HEK293T (cell line): ENCODE measurements at regions not wholly inside any gene's neighbourhood (a gene's known extent, or its start where the extent isn't known, plus 50 kb on each side); places are given as distances from the start of the nearest gene placed in this dataset.
"Not testable (repeated sequence)": the region's sequence is repeated elsewhere in the genome, so short reads cannot be mapped to it uniquely, and the experiment has no call there.

Experiments used
- CTCF ChIA-PET: fragments of 350-600 bp; formaldehyde crosslinking; extraction: SDS; loops from one replicate; lab custom pipeline; 2021; ENCODE audit warnings: antibody characterized with exemption, inconsistent platforms; lab: Yijun Ruan, JAX
- POLR2A ChIA-PET: fragments of 350-600 bp; formaldehyde crosslinking; extraction: SDS; loops from one replicate; lab custom pipeline; 2020; ENCODE audit warnings: antibody characterized with exemption, inconsistent platforms; lab: Yijun Ruan, JAX
- DNase-seq: peaks from one replicate; pipeline ENCODE4 v3.0.0; 2012; ENCODE audit warnings: mixed read lengths; ENCODE audit errors: extremely low spot score
- ARNT ChIP-seq: fragments of 450-650 bp; IDR thresholded peaks from 2 replicates; pipeline ENCODE4 v1.6.1; 2017; ENCODE audit warnings: mild to moderate bottlenecking
- BHLHE40 ChIP-seq: fragments of 450-650 bp; IDR thresholded peaks from 2 replicates; pipeline ENCODE4 v1.6.1; 2016; ENCODE audit warnings: mild to moderate bottlenecking, moderate library complexity, borderline replicate concordance
- CTBP1 ChIP-seq: fragments of 450-650 bp; IDR thresholded peaks from 2 replicates; pipeline ENCODE4 v1.6.1; 2016; ENCODE audit warnings: borderline replicate concordance
- ELF4 ChIP-seq: fragments of 450-650 bp; IDR thresholded peaks from 2 replicates; pipeline ENCODE4 v1.6.1; 2017; ENCODE audit warnings: antibody characterized with exemption
- FOXA1 ChIP-seq: fragments of 450-650 bp; IDR thresholded peaks from 2 replicates; pipeline ENCODE4 v1.6.1; 2016; ENCODE audit warnings: mild to moderate bottlenecking
- FOXK2 ChIP-seq: fragments of 450-650 bp; IDR thresholded peaks from 2 replicates; pipeline ENCODE4 v1.6.1; 2016; ENCODE audit warnings: mild to moderate bottlenecking
- FOXM1 ChIP-seq: fragments of 450-650 bp; IDR thresholded peaks from 2 replicates; pipeline ENCODE4 v1.6.1; 2017; ENCODE audit warnings: mild to moderate bottlenecking, borderline replicate concordance
- HDGF ChIP-seq: fragments of 450-650 bp; IDR thresholded peaks from 2 replicates; pipeline ENCODE4 v1.6.1; 2017; ENCODE audit warnings: antibody characterized with exemption, borderline replicate concordance
- L3MBTL2 ChIP-seq: fragments of 450-650 bp; conservative IDR thresholded peaks from 2 replicates; pipeline ENCODE4 v1.6.1; 2016; ENCODE audit warnings: mild to moderate bottlenecking
- LEF1 ChIP-seq: fragments of 450-650 bp; IDR thresholded peaks from 2 replicates; pipeline ENCODE4 v1.6.1; 2017; ENCODE audit warnings: mild to moderate bottlenecking, borderline replicate concordance
- NFRKB ChIP-seq: fragments of 450-650 bp; IDR thresholded peaks from 2 replicates; pipeline ENCODE4 v1.6.1; 2016; ENCODE audit warnings: mild to moderate bottlenecking, moderate library complexity
- SP1 ChIP-seq: fragments of 450-650 bp; IDR thresholded peaks from 2 replicates; pipeline ENCODE4 v1.6.1; 2017
- SUZ12 ChIP-seq: fragments of 450-650 bp; IDR thresholded peaks from 2 replicates; pipeline ENCODE4 v1.6.1; 2016; ENCODE audit warnings: mild to moderate bottlenecking
- TARDBP ChIP-seq: fragments of 450-650 bp; IDR thresholded peaks from 2 replicates; pipeline ENCODE4 v1.6.1; 2016
- ZNF384 ChIP-seq: fragments of 450-650 bp; IDR thresholded peaks from 2 replicates; pipeline ENCODE4 v1.6.1; 2016
- TF ChIP-seq, protein P1 (sequence below): fragments of 450-650 bp; IDR thresholded peaks from 2 replicates; pipeline ENCODE4 v1.6.1; 2016

DNA sequence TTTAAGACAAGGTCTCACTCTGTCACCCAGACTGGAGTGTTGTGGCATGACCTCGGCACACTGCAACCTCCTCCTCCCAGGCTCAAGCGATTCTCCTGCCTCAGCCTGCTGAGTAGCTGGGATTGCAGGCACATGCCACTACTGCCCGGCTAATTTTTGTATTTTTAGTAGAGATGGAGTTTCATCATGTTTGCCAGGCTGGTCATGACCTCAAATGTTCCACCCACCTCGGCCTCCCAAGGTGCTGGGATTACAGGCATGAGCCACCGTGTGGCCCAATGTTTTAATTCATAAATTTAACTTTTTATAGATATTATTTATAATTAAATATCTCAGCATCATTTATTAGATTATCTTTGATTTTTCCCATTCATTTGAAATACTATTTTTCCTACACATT is 658.0 kb upstream of the NRG3 start:
- no peak for DNase-seq
- ChIA-PET POLR2A (no interaction called here), CTCF (no interaction called here)
- TF ChIP-seq ZNF384 (no peak), NFRKB (no peak), TARDBP (no peak), ARNT (no peak), ELF4 (no peak), L3MBTL2 (no peak), HDGF (no peak), FOXA1 (no peak), FOXK2 (no peak), BHLHE40 (no peak), CTBP1 (no peak), SUZ12 (no peak)
- TF ChIP-seq, protein P1, sequence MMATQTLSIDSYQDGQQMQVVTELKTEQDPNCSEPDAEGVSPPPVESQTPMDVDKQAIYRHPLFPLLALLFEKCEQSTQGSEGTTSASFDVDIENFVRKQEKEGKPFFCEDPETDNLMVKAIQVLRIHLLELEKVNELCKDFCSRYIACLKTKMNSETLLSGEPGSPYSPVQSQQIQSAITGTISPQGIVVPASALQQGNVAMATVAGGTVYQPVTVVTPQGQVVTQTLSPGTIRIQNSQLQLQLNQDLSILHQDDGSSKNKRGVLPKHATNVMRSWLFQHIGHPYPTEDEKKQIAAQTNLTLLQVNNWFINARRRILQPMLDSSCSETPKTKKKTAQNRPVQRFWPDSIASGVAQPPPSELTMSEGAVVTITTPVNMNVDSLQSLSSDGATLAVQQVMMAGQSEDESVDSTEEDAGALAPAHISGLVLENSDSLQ = no peak

DNA sequence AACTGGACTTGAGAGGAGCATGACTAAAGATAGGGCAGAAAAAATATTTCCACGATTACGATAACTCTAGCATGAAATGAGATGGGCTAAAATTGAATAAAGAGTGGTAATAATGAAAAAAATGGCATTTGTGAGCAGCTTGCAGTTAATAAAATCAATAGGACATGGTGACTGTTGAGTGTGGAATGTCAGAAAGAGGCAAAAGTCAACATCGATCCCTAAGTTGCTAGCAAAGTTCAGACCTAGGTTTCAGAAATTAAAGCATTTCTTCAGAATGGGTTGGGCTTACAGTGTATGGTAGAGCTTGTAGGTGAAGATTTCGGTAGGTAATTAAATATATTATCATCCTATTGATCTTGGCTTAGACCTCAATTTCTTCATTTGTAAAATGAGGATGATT is 656.7 kb upstream of the NRG3 start:
- ChIA-PET CTCF (no interaction called here), POLR2A (no interaction called here)
- DNase-seq = no peak
- TF ChIP-seq FOXM1 (no peak), LEF1 (no peak), FOXA1 (no peak), SP1 (no peak)

DNA sequence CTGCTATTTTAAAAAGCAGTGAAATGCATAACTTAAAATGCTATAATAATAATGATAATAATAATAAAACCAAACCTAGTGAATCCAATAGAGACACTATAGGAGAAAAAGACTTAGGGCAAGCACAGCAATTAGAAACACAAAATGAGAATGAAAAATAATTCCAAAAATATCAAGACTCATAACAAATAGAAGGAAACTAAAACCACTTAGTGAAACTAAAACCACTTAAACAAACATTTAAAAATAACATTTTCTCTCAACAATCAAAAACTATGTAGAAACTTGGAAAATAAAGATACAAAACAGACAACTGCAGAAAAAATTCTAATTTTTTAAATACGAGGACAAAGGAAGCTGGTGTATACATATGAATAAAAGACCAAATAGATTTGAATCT is 655.2 kb upstream of the NRG3 start:
- no peak for DNase-seq
- ChIA-PET CTCF (no interaction called here), POLR2A (no interaction called here)
- TF ChIP-seq LEF1 (no peak), CTBP1 (no peak)
- TF ChIP-seq, protein P1 = no peak

DNA sequence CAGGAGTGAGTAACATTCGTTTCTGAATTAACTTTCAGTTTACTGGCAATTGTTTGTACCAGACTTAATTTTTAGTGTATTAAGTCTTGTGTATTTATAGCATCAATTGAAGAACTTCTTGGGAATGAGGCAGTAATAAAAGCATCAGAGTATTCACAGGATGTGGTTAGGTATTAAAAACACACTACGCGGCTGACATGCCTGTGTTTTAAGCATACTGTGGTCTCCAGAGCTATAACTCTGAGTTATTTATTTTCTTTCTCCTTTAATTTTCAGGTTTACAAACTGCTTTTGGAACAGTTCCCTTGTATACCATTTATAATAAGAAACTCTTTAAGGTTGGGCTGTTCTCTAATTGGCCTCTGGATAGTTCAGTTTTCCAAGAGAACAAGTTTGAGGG is 626.1 kb upstream of the NRG3 start:
- no peak for DNase-seq
- ChIA-PET POLR2A (no interaction called here), CTCF (no interaction called here)
- TF ChIP-seq FOXK2 (no peak), NFRKB (no peak), FOXM1 (no peak), ARNT (no peak), CTBP1 (no peak), L3MBTL2 (no peak), ZNF384 (no peak), SP1 (no peak), LEF1 (no peak), SUZ12 (no peak), HDGF (no peak), TARDBP (no peak), BHLHE40 (no peak), FOXA1 (no peak), ELF4 (no peak)
- TF ChIP-seq, protein P1 = no peak

DNA sequence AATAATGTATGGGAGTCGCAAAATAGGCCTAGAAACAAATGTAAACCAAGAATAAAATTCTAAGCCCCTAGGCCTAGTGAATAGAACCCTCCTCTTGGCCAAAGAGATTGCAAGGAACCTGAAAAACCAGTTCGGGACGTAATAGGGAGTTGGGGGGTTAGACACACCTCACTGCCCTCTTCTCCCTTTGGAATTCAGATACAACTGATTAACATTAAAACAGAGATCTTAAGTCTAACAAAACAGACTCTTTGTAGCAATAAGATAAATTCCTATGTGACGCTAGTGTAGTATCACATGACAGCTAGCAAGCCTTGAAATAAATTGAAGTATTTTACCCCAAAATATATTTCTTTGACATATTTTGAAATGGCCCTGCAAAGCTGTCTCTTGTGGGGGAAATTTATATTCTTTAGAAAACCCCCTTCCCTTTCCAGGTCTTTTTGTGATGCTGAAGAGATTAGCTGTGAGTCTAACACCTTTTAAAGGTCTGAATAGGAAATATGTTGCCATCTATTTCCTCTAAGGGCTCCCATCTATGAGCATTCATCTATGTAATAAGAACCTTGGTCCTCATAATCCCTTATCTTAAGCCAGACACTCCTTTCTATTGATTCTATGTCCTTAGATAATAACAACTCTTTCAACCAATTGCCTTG is 623.4 kb upstream of the NRG3 start:
- TF ChIP-seq HDGF (no peak), CTBP1 (no peak), SP1 (no peak)
- TF ChIP-seq, protein P1 = no peak
- ChIA-PET POLR2A (no interaction called here), CTCF (no interaction called here)
- DNase-seq = no peak

DNA sequence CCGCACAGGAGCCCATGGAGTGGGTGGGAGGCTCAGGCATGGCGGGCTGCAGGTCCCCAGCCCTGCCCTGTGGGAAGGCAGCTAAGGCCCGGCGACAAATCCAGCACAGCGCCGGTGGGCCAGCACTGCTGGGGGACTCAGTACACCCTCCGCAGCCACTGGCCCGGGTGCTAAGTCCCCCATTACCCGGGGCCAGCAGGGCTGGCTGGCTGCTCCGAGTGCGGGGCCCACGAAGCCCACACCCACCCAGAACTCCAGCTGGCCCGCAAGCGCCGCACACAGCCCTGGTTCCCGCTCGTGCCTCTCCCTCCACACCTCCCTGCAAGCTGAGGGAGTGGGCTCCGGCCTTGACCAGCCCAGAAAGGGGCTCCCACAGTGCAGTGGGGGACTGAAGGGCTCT is 610.0 kb upstream of the NRG3 start:
- DNase-seq, POLR2A ChIA-PET, CTCF ChIA-PET: not testable (repeated sequence)

DNA sequence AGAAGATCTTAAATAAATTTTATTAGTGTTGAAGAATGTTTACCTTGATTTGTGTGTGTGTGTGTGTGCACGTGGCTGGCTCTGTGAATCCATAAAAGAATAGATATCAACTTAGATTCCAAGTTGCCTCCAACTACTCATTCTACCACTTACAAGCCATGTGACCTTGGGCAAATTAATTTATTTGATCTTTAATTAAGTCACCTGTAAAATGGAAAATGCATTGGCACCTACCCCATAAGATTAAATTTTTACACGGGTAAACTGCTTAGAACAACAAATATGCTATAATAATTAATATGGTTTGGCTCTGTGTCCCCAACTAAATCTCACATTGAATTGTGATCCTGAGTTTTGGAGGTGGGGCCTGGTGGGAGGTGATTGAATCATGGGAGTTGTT is 604.9 kb upstream of the NRG3 start:
- ChIA-PET CTCF (no interaction called here), POLR2A (no interaction called here)
- no peak for DNase-seq
- TF ChIP-seq FOXK2 (no peak), FOXM1 (no peak), ELF4 (no peak), L3MBTL2 (no peak), TARDBP (no peak), SP1 (no peak), ARNT (no peak), FOXA1 (no peak), ZNF384 (no peak), BHLHE40 (no peak), NFRKB (no peak), CTBP1 (no peak), LEF1 (no peak), SUZ12 (no peak), HDGF (no peak)
- TF ChIP-seq, protein P1 = no peak
